Fibroblast of lung (primary cell): ENCODE measurements at regions not wholly inside any gene's neighbourhood (a gene's known extent, or its start where the extent isn't known, plus 50 kb on each side); places are given as distances from the start of the nearest gene placed in this dataset.

ENCODE experiments used
- DNase-seq, 2 donors: peaks; one replicate each; pipeline versions ENCODE4 v3.0.0 to v3.0.0-alpha.2; 2010; ENCODE audit warnings: low read depth in 2 of 2
- H2AFZ ChIP-seq: 2 replicates; pipeline ENCODE4 v1.5.1; 2012; ENCODE audit warnings: low read length, control low read depth, inconsistent platforms
- H3K27ac ChIP-seq: 2 replicates; pipeline ENCODE4 v1.5.1; 2011; ENCODE audit warnings: low read length, control low read depth; ENCODE audit not compliant: insufficient read depth
- H3K27me3 ChIP-seq: 2 replicates; pipeline ENCODE4 v1.5.1; 2011; ENCODE audit warnings: mild to moderate bottlenecking, low read length; ENCODE audit not compliant: control insufficient read depth, insufficient read depth
- H3K36me3 ChIP-seq: 2 replicates; pipeline ENCODE4 v1.5.1; 2011; ENCODE audit warnings: low read length; ENCODE audit not compliant: control insufficient read depth, insufficient read depth
- H3K4me1 ChIP-seq: 2 replicates; pipeline ENCODE4 v1.5.1; 2011; ENCODE audit warnings: low read length; ENCODE audit not compliant: control insufficient read depth, insufficient read depth; ENCODE audit errors: extremely low read depth
- H3K4me2 ChIP-seq: 2 replicates; pipeline ENCODE4 v1.5.1; 2011; ENCODE audit warnings: low read length, control low read depth; ENCODE audit not compliant: insufficient read depth; ENCODE audit errors: extremely low read depth
- H3K4me3 ChIP-seq, 4 experiments: fragments of 200-600 bp in 1 of 4; sonication (generic) in 1 of 4; replicated peaks in 1 of 4; 2 replicates each; pipeline ENCODE4 v1.5.1; 2011 to 2016; ENCODE audit warnings: low read length in 4 of 4, low read depth in 3 of 4, mild to moderate bottlenecking in 3 of 4, control low read depth in 2 of 4, inconsistent platforms in 1 of 4, mixed read lengths in 1 of 4; ENCODE audit not compliant: insufficient read depth in 1 of 4; ENCODE audit errors: control extremely low read depth in 1 of 4
- H3K79me2 ChIP-seq: 2 replicates; pipeline ENCODE4 v1.5.1; 2012; ENCODE audit warnings: mild to moderate bottlenecking, low read length, inconsistent platforms; ENCODE audit not compliant: control insufficient read depth, insufficient read depth
- H3K9ac ChIP-seq: 2 replicates; pipeline ENCODE4 v1.5.1; 2011; ENCODE audit warnings: mild to moderate bottlenecking, low read length, control low read depth; ENCODE audit not compliant: insufficient read depth
- H3K9me3 ChIP-seq: 2 replicates; pipeline ENCODE4 v1.5.1; 2012; ENCODE audit warnings: low read depth, low read length; ENCODE audit not compliant: control insufficient read depth, insufficient read depth
- H4K20me1 ChIP-seq: 2 replicates; pipeline ENCODE4 v1.5.1; 2011; ENCODE audit warnings: low read length; ENCODE audit not compliant: control insufficient read depth, insufficient read depth; ENCODE audit errors: extremely low read depth
- CTCF ChIP-seq, 2 donors: IDR thresholded peaks in 1 of 2; conservative IDR thresholded peaks in 1 of 2; 1 replicate in 1 of 2; 2 replicates in 1 of 2; pipeline ENCODE4 v1.5.1; 2011 to 2012; ENCODE audit warnings: low read length in 2 of 2, control low read depth in 1 of 2, inconsistent platforms in 1 of 2, low read depth in 1 of 2, mild to moderate bottlenecking in 1 of 2
- EZH2 ChIP-seq: IDR thresholded peaks from 2 replicates; pipeline ENCODE4 v1.5.1; 2012; ENCODE audit warnings: low read length, control low read depth, mild to moderate bottlenecking; ENCODE audit errors: missing control alignments

DNA sequence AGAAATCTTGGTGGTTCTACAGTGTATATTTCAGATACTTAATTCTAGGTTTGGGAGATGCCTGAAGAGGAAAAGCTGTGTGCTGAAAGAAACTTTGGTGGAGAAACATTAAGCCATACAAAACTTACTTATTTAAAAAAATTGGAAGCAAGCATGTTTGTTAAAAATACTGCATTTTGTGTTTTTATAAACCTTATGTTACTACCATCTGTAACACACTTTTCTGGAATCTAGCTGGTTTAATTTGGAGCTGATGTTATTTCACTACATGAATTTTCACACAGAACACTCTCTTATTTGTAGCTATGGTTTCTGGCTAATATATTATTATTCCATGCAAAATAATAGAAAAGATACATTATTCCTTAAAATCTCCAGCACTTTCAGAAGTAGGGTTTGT lies 710.7 kb downstream of the ADGRL2 start:
- no peaks in the 10 kb centered on the region for H3K27me3 ChIP-seq
- no peak overlapping the region for H3K4me2 ChIP-seq
- H3K4me1 ChIP-seq = no peaks in the 10 kb centered on the region
- H4K20me1 ChIP-seq = no peaks in the 10 kb centered on the region
- no peak for DNase-seq
- TF ChIP-seq EZH2 (no peak), CTCF (conservative IDR thresholded peaks at IDR 0.05 in 1 of 2, IDR thresholded peaks at IDR 0.05 in 1 of 2; ENCODE audit: low read depth in 1 of 2, low read length in 2 of 2) (no peak)
- no peaks in the 10 kb centered on the region for H3K9me3 ChIP-seq
- no peak overlapping the region for H3K9ac ChIP-seq
- H2AFZ ChIP-seq = no peak overlapping the region
- no peak overlapping the region for H3K27ac ChIP-seq
- no peak overlapping the region for H3K4me3 ChIP-seq
- H3K36me3 ChIP-seq = no peaks in the 10 kb centered on the region
- no peaks in the 10 kb centered on the region for H3K79me2 ChIP-seq

DNA sequence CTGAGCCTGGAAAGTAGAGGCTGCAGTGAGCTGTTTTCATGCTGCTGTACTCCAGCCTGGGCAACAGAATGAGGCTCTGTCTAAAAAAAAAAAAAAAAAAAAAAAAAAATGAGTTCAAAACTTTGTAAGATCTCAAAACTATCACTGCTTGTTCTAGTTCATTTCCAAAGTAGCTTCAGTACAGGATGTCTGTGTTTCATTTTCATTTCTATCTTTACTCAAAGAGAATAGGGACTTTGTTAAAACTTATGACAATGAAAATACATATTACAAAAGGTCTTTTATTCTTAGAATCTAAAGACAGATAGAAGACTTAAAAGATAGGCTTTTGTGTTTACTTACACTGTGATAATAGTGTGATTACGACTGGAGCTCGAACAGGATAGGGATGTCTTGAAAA lies 709.7 kb downstream of the ADGRL2 start:
- H2AFZ ChIP-seq = no peak overlapping the region
- no peaks in the 10 kb centered on the region for H4K20me1 ChIP-seq
- H3K27ac ChIP-seq = no peak overlapping the region
- no peak for TF ChIP-seq EZH2
- TF ChIP-seq CTCF (conservative IDR thresholded peaks at IDR 0.05 in 1 of 2, IDR thresholded peaks at IDR 0.05 in 1 of 2; ENCODE audit: low read depth in 1 of 2, low read length in 2 of 2) = no peak
- DNase-seq = no peak
- no peaks in the 10 kb centered on the region for H3K36me3 ChIP-seq
- H3K4me2 ChIP-seq = no peak overlapping the region
- H3K9ac ChIP-seq = no peak overlapping the region
- H3K9me3 ChIP-seq = no peaks in the 10 kb centered on the region
- H3K79me2 ChIP-seq = no peaks in the 10 kb centered on the region
- H3K4me3 ChIP-seq = no peak overlapping the region
- no peaks in the 10 kb centered on the region for H3K4me1 ChIP-seq
- no peaks in the 10 kb centered on the region for H3K27me3 ChIP-seq

DNA sequence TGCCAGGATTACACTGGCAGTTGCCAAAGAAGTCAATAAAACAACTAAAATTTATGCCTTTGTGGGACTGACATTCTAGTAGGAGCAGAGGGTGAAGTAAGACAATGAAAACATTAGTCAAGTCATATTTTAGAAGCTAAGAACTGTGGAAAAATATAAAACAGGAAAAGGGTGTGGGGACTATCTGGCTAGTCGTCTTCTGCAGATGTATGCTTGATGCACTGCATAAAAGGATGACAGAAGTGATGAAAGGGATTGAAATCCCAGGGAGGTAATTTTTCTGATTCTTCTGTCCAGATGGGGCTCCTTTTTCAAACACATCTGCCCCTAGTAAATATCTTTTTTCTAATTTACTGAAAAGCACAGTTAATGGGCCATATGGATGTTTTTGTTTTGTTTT lies 706.3 kb downstream of the ADGRL2 start:
- no peak overlapping the region for H3K9ac ChIP-seq
- no peaks in the 10 kb centered on the region for H3K27me3 ChIP-seq
- H2AFZ ChIP-seq = no peak overlapping the region
- H3K4me3 ChIP-seq = no peak overlapping the region
- no peaks in the 10 kb centered on the region for H3K4me1 ChIP-seq
- H3K36me3 ChIP-seq = no peaks in the 10 kb centered on the region
- H3K27ac ChIP-seq = no peak overlapping the region
- TF ChIP-seq EZH2 (no peak), CTCF (conservative IDR thresholded peaks at IDR 0.05 in 1 of 2, IDR thresholded peaks at IDR 0.05 in 1 of 2; ENCODE audit: low read depth in 1 of 2, low read length in 2 of 2) (no peak)
- H3K4me2 ChIP-seq = no peak overlapping the region
- no peaks in the 10 kb centered on the region for H3K9me3 ChIP-seq
- DNase-seq = no peak
- H4K20me1 ChIP-seq = no peaks in the 10 kb centered on the region
- no peaks in the 10 kb centered on the region for H3K79me2 ChIP-seq
